Inflammatory macrophage (primary cell): ENCODE measurements at regions not wholly inside any gene's neighbourhood (a gene's known extent, or its start where the extent isn't known, plus 50 kb on each side); places are given as distances from the start of the nearest gene placed in this dataset.

ENCODE experiments used
- DNase-seq, 2 donors: peaks; one replicate each; pipeline ENCODE4 v3.0.0-alpha.2; 2020 to 2022

DNA sequence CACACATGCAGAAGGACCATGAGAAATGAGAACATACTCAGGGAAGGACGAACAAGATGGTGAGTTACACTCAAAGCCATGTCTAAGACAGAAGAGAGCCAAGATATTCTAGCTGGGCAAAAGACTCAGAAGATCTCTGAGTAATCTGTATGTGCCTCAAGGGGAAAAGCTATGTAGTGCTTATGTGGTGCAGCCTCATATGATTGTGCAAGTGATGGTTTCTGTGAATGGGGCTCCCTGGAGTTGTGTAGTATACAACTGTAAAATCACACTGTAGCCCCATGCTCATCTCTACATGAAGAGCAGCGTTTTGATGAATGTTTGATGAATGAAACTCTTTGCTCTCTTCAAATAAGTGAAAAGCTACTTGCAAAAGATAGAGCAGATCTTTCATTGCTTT, 57.5 kb downstream of the OSR1 start:
- no peak for DNase-seq

DNA sequence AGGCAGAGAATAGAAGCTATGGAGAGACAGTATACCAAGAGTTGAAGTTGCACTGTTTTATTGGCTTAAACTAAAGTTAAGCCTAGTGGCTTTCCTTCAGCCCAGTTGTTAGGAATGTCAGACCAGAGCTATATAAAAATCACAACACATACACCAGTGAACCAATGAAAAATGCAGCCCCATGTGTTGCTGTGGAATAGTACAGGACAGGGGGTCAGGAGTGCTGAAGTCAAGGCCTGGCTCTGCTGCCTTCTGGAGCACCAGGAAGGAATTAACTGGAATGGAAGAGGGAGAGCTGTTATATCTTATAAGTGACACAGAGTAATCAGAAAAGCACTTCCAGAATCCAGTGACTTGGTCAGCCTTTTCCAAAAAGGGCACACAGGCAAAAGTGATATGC, 58.9 kb downstream of the OSR1 start:
- DNase-seq = no peak

DNA sequence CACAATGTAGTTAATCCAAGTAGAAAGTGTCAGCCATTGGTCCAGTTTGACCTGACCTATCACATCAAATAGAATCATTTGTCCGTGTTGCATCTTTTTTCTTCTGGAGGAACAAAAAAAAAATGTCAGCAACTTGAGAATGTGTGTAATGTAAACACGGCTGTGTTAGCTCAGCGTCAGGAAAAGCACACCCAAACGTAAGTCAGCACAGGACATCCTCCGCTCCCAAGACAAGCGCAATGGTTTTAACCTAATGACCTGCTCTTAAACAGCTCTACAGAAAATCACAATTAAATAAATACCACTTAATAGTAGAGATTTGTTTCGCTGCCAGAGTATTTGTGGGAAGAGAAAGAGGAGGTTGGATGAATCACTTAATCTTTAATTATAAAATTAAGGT, 59.4 kb downstream of the OSR1 start:
- no peak for DNase-seq

DNA sequence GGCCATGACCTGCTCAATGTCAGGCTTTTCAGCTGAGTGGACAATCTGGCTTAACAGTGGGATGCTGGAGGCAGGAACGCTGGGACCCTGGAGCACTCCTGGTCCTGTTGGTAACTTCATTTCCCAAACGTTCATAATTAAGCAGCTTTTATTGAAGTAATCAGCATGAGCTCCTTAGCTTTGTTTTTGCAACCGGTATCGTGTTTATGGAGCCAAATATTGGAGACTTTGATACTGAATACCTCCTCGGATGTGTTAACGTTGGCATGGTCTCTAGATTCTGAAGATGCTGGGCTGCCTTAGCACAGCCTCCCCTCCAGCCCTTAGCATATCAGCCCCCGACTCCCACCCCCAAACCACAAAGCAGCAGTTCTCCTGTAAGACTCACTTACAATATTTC, 60.7 kb downstream of the OSR1 start:
- no peak for DNase-seq

DNA sequence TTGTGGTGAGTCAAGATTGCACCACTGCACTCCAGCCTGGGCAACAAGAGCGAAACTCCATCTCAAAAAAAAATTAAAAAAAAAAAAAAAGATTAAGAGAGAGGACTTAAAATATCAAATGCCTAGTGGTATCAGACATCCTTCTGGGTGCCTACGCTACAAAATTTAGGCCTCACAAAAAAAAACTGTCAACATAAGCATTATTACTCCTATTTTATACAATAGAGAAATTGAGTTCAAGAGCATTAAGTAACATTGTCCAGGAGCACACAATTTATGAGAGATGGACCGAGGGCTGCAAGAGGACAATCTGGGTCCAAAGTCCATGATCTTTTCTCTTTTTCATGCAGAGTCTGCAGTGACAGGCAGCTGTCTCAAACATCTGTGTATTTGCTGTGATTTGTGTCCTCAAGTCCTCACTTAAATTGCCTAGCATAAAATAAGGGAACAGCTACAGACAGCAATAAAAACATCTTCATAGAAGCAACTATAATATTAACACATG, 62.4 kb downstream of the OSR1 start:
- no peak for DNase-seq

DNA sequence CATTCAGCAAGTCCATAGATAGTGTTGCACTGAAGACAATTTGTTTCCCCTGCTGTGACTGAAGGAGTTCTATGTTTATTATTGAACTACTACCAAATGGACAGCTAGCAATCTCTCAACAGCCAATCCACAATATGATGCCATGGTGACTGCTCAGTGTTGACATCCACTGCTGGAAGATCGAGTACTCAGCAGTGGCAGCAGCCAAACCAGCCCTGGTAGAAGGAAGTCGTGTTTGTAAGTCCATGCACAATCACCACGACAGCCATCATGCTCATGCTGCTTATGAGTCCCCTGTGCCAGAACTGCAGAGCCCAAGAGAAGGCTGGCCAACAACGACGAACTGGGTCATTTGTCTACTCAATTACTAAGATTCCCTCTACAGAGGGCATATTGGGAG, 66.4 kb downstream of the OSR1 start:
- DNase-seq = no peak

DNA sequence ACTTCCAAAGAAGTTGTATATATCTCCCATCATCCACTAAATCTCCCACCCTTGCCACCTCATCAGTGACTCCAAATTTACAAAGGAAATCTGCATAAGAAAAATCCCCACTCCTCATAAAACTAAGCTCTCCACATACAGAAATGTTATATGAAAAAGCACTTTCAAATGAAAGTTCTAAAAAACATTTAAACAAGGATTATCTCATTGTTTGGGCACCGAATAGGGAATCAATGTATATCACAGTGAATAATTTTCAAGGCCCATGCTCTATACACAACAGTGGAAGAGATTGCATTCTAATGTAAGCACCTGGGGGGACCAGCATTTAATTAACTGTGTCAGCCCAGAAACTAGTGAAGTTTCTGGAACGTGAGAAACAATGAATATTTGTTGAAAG, 70.1 kb downstream of the OSR1 start:
- no peak for DNase-seq

DNA sequence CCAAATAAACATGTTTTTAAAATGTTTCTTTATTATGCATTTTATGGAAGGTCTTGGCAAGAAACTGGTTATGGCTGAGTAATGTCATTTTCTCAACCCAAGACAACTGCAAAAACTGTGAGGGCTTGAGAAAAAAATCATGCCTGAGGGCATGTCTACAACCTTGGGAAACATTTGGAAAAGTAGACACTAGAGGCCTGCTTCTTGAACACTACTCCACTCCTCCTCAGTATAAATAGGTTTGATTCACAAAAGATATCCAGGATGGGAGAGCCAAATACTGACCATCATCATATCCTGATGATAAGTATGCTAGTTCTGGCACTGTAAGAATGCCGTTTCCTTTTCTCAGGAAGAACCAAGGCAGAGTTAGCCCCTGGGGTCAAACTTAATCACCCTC, 71.1 kb downstream of the OSR1 start:
- DNase-seq = no peak

DNA sequence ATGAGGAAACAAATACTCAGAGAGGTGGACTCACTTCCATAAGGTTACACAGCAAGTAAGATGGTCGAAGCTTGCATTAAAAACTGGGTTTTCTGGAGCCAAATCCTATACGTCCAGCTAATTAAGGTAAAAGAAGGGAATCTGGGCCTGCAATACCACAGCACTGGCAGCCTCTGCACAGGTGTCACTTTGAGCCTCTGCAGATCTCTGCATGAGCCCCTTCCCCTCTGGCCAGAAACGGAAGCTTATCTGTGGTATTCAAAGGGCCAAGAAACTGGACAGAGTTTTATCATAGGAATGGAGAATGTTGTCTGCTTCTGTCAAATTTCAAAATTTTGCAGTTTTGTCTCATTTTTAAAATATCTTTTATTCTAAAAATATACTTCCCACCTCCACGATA, 76.1 kb downstream of the OSR1 start:
- DNase-seq = no peak

DNA sequence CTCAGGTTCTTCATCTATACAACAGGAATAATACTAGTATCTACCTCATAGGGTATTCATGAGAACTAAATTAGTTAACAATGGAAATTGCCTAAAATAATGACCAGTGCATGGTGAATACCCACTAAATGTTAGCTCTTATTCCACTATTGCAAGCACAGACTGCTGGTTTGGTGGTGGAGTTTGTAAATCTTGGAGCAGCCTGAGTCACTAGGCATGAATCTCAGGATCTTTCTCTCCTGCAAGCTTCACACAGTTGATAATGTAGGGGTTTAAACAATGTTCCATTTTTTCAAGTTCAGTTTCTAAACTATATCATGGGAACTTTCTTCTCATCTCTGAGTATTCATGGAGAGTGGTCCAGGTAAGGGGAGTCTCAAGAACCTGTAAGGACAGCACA, 84.0 kb downstream of the OSR1 start:
- no peak for DNase-seq

DNA sequence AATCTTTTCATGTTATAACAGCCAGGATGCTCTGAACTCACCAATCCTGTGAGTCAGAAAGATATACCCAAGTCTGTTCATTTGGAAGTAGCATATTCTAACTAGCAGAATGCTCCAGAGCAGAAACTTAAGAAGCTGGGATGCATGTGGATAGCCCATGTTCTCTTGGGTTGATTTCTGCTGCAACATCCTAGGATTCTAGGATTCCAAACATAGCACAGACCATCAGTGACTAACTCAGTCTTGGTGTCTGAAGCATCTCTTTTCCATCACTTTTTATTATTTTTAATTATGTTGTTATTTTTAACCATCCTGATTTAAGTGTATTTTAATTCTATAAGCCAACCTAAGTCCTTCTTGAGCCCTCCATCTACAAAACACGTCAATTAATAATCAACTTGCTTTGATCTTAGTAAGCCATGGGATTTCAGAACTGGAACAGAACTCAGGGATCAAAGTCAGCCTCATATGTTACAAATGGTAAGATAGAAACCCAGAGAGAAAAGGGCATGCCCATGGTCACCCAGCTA, 85.4 kb downstream of the OSR1 start:
- no peak for DNase-seq

DNA sequence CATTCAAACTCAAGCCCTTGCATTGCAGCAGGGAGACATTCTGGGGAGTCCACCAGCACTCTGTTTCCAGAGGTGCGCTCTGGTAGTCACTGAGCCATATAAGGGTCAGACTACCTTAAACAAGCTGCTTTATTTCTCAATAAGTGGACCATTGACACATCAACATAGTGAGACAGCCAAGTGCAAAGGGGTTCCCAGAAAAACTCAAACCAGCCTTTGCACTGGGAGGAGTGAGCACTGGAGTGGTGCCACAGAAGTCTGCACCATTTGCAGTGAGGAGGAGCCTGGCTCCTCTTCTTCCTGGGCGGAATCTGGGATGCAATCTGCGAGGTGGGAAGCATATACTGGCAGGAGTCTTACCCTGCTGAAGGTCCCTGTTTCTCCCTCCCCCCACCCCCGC, 86.4 kb downstream of the OSR1 start:
- DNase-seq = no peak

DNA sequence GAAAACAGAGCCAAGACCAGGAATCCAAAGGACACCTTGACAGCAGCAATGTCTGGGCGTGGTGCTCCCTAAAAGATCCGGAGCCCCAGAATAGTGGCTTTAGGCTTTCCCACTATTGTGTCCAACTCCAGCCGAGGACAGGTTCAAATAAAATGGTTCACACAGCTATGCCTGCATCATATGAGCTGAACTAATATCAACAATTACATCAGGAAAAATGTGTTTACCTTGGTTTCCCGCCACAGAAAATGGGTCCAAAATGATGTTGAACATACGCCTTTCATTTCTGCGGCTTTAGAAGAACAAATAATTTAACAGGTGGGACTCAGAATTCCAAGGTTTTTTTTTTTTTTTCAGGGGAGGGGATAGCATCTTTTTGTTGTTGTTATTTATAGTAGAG, 93.6 kb downstream of the OSR1 start:
- DNase-seq = no peak

DNA sequence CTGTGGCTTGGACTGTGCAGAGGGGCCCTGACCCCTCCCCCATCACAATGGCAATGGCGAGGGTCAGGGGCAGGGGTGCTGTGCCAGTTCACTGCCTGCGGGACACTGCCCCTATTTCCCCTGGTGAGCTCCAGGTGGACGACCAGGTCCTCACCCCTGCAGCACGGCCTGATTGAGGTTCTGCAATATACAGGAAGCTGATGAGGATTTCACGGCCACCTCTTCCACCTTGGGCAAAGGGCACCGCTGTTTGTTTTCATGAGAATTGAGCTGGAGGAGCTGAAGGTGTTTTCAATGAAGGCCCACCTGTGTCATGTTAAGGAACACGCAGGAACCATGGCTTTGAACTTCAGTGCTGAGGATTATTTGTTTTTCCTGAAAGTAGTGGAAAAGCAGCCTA, 96.3 kb downstream of the OSR1 start:
- DNase-seq = no peak

DNA sequence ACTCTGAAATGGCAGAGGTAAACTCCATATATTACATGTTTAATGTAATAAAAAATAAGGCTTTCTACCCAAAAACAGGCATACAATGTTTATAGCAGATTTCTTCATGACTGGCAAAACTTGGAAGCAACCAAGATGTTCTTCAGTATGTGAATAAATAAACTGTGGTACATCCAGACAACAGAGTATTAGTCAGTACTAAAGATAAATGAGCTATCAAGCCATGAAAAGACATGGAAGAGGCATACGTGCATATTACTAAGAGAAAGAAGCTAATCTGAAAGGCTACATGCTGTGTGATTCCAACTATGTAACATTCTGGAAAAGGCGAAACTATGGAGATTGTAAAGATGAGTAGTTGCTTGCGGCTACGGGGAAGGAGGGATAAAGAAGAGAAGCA, 97.4 kb downstream of the OSR1 start:
- DNase-seq = no peak

DNA sequence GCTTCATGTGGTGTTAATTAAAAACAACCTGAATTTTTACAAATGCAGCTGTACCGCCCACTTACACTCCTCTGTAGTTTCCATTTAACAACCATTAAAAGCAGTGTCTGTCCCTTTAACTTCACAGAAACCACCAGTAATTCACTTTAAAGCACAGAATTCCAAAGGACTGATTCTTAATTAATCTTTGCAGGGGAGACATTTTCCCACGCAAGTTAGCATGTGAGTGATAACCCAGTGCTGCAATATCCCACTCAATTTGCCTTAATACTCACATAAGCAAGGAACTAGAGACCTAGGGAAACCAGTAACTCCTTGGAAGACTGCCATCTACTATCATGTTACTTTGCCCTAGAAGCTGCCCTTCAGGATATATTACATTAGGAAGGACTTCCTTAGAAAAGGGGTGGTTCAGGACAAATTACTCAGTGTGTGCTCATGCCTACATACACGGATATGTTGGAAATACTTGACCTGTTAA, 102.3 kb downstream of the OSR1 start:
- no peak for DNase-seq

DNA sequence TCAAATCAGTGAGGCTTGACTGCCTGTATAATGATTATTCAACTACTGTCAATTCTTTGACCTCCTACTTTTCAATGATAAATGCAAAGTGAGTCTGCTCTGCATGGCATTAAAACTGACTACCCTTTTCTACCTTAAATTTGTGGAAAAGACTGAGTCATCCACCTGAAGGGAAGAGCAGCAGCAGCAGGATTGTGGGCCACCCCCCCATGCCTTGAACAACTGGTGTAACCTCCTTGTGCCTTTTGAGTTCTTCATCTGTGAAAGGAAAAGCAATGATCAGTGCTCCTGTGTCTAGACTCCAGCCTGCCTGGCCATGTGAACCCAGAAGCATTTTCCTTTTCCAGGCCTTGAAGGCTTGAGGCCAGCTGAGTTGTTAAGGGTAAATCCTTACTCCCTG, 102.9 kb downstream of the OSR1 start:
- DNase-seq = no peak

DNA sequence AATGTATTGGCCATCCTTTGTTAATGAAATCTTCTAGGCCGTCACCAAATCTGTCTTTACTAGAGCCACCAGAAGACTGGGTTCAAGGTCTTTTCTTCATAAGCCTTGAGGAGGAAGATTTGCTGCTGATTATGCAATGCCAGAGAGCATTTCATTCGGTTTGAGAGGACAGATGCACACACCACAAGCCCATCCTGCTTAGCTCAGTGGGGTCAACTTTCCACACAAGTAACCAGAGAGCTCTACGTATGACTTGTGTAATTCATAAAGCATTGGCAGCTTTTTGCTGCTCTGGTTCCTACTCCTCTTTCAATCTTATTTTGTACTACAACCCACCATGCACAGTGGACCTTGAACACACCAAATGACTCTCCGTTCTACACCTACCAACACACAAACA, 106.9 kb downstream of the OSR1 start:
- DNase-seq = no peak

DNA sequence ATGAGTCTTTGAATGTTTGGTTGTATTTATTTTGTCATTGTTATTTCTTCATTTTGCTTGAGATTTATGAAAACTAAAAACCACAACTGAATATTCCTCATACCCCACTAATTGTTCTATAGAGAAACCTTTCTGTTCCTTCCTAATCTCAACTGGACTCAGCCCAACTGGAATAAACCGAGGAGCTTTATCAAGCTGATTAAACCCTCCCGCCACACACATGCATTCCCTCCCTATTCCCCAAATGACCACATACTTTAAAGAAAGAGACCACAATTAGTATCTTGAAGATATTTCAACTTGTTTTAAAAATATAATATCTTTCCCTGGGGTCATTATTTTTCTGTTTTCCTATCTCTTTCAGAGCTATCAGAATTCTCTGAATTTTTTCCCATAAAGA, 107.5 kb downstream of the OSR1 start:
- DNase-seq = no peak

DNA sequence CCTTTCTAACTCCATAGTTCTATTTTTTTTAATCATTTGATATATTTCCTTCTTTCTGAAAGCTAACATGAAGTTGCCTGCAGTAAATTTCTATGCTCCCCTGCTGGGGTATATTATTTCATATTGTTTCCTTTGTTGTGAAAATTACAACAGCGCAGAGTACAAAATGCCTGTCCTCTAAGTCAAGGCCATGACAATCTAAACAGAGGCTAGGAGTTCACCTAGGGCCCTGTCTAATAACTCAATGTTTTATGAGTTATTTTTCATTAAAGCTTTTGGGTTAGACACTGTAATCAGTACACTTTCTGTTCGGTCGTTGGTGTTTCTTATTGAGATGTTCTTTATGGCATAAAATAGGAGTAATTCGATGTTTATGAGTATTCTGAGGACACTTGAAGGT, 111.2 kb downstream of the OSR1 start:
- no peak for DNase-seq

DNA sequence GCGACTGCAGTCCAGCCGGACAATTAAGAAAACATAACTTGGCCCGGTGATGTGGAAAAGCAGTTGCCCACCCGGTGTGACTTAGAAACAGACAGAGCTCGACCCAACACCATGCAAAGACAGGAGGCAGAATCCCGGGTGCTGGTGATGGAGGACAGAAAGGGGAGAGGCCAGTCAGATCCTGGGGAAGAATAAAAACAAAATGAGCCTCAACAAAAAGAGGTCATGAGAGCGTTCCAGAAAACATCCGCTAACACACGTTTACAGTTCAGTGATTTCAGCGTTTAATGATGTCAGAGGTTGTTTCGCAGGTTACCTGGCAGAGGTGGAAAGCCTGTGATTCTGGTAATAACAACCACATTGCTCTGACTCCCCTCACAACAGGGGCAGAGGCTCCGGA, 111.9 kb downstream of the OSR1 start:
- no peak for DNase-seq

DNA sequence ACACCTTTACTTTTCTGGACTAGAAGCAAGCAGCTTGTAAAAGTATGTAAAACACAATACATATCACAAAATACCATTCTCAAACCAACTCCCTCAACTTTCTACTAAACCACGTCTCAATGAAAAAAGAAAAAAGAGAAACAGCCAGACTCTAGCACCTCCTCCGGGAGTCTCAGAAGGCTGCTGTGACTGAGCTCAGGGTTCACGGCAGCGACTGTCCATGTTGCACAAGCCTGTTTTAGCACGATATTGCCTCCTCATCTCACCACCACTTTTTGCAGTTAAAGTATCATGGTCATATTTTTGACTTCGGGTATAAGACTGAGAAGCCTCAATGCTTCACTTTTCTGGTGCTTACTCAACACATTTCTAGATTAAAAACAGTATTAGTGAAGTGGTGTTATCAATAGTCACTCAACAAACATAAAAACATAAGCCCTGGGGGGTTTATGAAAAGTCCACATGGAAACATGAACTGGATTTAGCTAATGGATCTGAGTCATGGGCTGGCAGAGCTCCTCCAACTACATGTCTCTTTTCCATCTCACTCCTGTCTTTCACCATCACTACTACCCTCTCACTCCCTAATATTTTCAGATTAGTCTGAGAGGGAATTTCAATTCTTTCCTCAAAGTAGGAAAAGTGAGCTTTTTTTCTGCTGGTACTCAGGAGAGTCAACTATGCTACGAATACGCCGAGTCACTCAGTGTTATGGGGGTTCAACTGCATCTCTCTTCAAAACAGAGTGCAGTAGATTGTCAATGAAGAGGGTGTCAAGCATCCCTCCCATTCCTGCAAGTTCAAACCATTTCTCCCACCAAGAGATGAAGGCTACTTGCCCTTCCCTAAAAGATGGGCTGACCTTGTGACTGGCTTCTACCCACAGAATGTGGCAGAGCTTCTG, 113.7 kb downstream of the OSR1 start:
- no peak for DNase-seq

DNA sequence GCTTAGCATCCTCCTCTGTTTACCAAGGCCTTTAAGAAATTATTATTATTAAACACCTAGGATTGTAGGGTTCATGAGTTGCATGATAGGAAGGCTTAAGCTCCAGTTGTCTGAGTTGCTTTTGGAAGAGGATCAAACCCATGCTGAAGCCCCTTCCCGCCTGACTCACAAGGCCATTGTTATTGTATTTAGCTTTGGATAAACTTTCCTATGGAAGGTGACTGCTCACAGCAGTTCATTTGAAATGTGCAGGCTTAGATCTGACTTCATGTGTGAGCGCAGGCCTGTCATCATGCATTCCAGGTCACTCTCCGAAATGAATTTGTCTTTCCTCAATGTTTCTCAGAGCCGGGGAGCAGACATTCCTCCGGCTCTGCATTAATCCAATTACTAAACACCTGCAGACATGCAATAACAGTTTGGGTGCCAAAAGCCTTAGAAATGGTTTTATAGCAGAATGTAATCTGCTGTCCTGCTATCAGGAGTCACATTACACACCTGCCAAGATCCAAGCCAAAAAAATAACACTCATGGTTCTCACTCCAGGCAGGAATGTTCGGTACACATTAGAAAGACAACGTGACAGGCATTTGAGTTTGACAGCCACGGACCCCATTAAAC, 119.9 kb downstream of the OSR1 start:
- no peak for DNase-seq

DNA sequence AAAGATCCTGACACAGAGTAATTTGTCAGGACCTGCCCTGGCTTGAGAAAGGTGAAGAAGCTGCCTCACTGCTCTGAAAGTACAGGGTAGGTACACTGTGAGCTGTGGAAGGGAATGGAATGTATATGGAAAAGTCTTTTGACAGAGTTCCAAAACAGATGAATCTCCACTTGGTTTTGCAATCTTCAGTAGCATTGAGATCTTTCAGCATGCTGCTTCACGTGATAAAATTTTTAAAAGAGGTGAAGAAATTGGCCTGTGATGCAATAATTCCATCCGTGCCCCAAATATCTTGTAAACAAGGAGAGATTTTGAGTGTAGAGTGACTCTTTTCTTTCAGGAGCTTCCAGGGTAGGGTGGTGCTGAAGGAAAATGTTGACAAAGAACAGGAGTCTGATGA, 123.1 kb downstream of the OSR1 start:
- no peak for DNase-seq
